ENCODE measurements at regions not wholly inside any gene's neighbourhood (a gene's known extent, or its start where the extent isn't known, plus 50 kb on each side); places are given as distances from the start of the nearest gene placed in this dataset.

DNA sequence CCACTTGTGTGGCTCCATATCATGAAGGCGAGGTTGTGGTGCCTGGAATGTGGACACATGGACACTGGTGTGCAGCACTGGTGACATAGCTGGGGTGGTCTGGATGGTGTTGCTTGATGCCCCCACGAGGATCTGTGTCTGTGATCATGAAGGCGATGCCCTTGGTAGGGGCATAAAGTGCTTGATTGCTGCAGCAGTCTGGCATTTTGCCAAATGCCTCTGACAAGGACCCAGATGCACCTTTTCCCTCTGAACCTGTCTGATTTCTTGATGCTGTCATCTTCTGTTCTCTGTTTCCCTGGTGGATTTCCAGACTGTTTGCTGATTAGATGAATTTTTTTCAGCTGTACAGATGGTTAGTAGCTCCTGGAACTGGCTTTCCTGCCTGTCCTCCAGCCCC, 752.0 kb upstream of the HS6ST1 start:
- Histone ChIP-seq H3K9ac (ENCODE audit: insufficient read depth, low read depth, low read length) (no peak overlapping the region), H3K27ac (ENCODE audit: extremely low read length, insufficient read depth, low read length) (no peak overlapping the region), H2AFZ (ENCODE audit: low read length) (no peak overlapping the region), H3K27me3 (ENCODE audit: control insufficient read depth in 1 of 2, insufficient read depth in 2 of 2, low read length in 2 of 2) (peaks cover 0 to 10% of the 10 kb centered on the region in 2 experiments; a peak in 2 of 5 replicates), H3K9me3 (ENCODE audit: low read length) (no peaks in the 10 kb centered on the region), H3K4me2 (ENCODE audit: low read depth, low read length) (no peak overlapping the region), H3K4me1 (ENCODE audit: insufficient read depth, low read length) (0 out of 2 replicates have a peak, but pooled peaks cover 8% of the 10 kb centered on the region), H4K20me1 (ENCODE audit: insufficient read depth, low read length) (no peaks in the 10 kb centered on the region; the same call in 1 of the 2 replicates), H3K4me3 (replicated peaks in 1 of 3; ENCODE audit: insufficient read depth in 1 of 3, low read depth in 2 of 3, low read length in 3 of 3) (no peak overlapping the region), H3K36me3 (replicated peaks in 1 of 2; ENCODE audit: control insufficient read depth in 1 of 2, insufficient read depth in 2 of 2, low read length in 2 of 2) (no peaks in the 10 kb centered on the region), H3K79me2 (ENCODE audit: insufficient read depth, low read length) (no peaks in the 10 kb centered on the region)
- WGBS (ENCODE audit: low lambda C conversion rate), result 25% methylated on average over 1 of the region's 3 CpGs
- POLR2A ChIA-PET, result no interaction called here
- no peak for FAIRE-seq
- in situ Hi-C loops (cut with HindIII; ENCODE audit: extremely low pct_ligation_motif_present, low pct_unique_long_range_greater_than_20kb), result no loop called here
- DNase-seq (ENCODE audit: low spot score), result no peak
- CTCF ChIA-PET (ENCODE audit: low intra/inter-chr PET ratio, low total read pairs), result no interaction called here
- no peak; the same call in 2 of the 3 replicates for ATAC-seq
- intact Hi-C loops (cut with micrococcal nuclease; ENCODE audit: unreplicated experiment), result no loop called here
- TF ChIP-seq ZNF142 (CRISPR knock-in tag; IDR thresholded peaks at IDR 0.05) (no peak), LCORL (IDR thresholded peaks at IDR 0.05) (peak; percentile 92), LCORL (CRISPR knock-in tag; IDR thresholded peaks at IDR 0.05) (no peak)
- no TSS peak for BruUV-seq (replicated peaks)
